Esophagus squamous epithelium (tissue), 5 donors: ENCODE measurements at regions not wholly inside any gene's neighbourhood (a gene's known extent, or its start where the extent isn't known, plus 50 kb on each side); places are given as distances from the start of the nearest gene placed in this dataset.

Experiments
- DNase-seq: peaks from one replicate; lab custom pipeline; 2025; lab: John Stamatoyannopoulos, UW
- H3K27ac ChIP-seq, 4 donors: fragments of 200-600 bp; sonication (generic); one replicate each; pipeline ENCODE4 v1.5.1; 2016 to 2019; ENCODE audit warnings: mild to moderate bottlenecking in 1 of 4
- H3K27me3 ChIP-seq, 4 donors: fragments of 200-600 bp; sonication (generic); 1 replicate in 3 of 4; 2 replicates in 1 of 4; pipeline versions ENCODE4 v1.5.1 to v1.6.0; 2017 to 2021; ENCODE audit warnings: antibody characterized with exemption in 1 of 4
- H3K36me3 ChIP-seq, 3 donors: fragments of 200-600 bp; sonication (generic); one replicate each; pipeline ENCODE4 v1.5.1; 2016 to 2019
- H3K4me1 ChIP-seq, 3 donors: fragments of 200-600 bp; sonication (generic); one replicate each; pipeline ENCODE4 v1.5.1; 2017 to 2019
- H3K4me3 ChIP-seq, 4 donors: fragments of 200-600 bp; sonication (generic); 1 replicate in 3 of 4; 2 replicates in 1 of 4; pipeline ENCODE4 v1.5.1; 2016 to 2019; ENCODE audit warnings: mild to moderate bottlenecking in 2 of 4, moderate library complexity in 1 of 4
- H3K9me3 ChIP-seq, 3 donors: fragments of 200-600 bp; sonication (generic); one replicate each; pipeline ENCODE4 v1.5.1; 2016 to 2019
- POLR2A ChIP-seq, 4 donors: fragments of 450-650 bp; IDR thresholded peaks; one replicate each; pipeline ENCODE4 v1.6.1; 2017; ENCODE audit warnings: antibody characterized with exemption in 4 of 4, mild to moderate bottlenecking in 4 of 4, moderate library complexity in 3 of 4
- WGBS, 2 donors: methylation state at CpG; one replicate each; pipeline ENCODE4 v1.1.5; 2018; 5-methylcytosine and 5-hydroxymethylcytosine counted together
- intact Hi-C: fragments of 100-400 bp; cut with DNase I; formaldehyde crosslinking; loops from one replicate; pipeline ENCODE4 v1.15.0; 2022
- TF ChIP-seq, protein P1 (sequence below), 6 experiments: fragments of 450-650 bp in 4 of 6; fragments of 200-600 bp in 2 of 6; sonication (generic) in 2 of 6; IDR thresholded peaks; one replicate each; pipeline ENCODE4 v1.5.1; 2016 to 2019; ENCODE audit warnings: antibody characterized with exemption in 6 of 6, mild to moderate bottlenecking in 4 of 6, moderate library complexity in 4 of 6
- donor health status: DM: yes; HTN: yes; CAD: no.

DNA sequence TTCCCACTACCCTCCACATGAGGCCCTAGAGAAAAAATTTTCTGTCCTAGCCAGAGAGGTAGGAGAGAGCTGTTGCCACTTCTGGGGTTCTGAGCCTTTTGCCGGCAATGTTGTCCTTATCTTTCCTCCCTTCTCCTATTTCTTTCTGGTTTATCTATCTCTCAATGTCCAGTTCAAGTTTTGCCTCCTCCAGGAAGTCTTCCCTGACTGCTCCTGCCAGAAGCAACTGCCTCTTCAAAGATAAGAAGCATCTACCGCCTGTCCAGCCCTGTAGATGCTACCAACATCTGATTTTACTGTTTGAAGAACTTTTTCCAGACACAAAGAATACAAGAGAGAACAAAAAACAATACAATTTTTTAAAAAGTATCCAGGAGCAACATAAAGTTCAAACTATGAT, 220.8 kb upstream of the KLHL29 start:
- 65 to 69% methylated on average over 2 of the region's 2 CpGs for WGBS, 2 donors
- TF ChIP-seq POLR2A (IDR thresholded peaks at IDR 0.05): no peak
- TF ChIP-seq, protein P1, sequence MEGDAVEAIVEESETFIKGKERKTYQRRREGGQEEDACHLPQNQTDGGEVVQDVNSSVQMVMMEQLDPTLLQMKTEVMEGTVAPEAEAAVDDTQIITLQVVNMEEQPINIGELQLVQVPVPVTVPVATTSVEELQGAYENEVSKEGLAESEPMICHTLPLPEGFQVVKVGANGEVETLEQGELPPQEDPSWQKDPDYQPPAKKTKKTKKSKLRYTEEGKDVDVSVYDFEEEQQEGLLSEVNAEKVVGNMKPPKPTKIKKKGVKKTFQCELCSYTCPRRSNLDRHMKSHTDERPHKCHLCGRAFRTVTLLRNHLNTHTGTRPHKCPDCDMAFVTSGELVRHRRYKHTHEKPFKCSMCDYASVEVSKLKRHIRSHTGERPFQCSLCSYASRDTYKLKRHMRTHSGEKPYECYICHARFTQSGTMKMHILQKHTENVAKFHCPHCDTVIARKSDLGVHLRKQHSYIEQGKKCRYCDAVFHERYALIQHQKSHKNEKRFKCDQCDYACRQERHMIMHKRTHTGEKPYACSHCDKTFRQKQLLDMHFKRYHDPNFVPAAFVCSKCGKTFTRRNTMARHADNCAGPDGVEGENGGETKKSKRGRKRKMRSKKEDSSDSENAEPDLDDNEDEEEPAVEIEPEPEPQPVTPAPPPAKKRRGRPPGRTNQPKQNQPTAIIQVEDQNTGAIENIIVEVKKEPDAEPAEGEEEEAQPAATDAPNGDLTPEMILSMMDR (IDR thresholded peaks at IDR 0.05): no peak
- no peaks in the 10 kb centered on the region for H3K4me1 ChIP-seq
- H3K36me3 ChIP-seq: no peaks in the 10 kb centered on the region
- intact Hi-C loops: no loop called here
- no peak for DNase-seq
- H3K9me3 ChIP-seq: no peaks in the 10 kb centered on the region
- H3K27ac ChIP-seq: no peak overlapping the region
- H3K4me3 ChIP-seq: no peak overlapping the region
- no peaks in the 10 kb centered on the region for H3K27me3 ChIP-seq

GRCh38 chr2:23169896-23170295, 215.1 kb upstream of the KLHL29 start:
- Histone ChIP-seq H3K9me3 (no peaks in the 10 kb centered on the region), H3K27me3 (no peaks in the 10 kb centered on the region), H3K36me3 (no peaks in the 10 kb centered on the region), H3K4me3 (no peak overlapping the region), H3K4me1 (no peaks in the 10 kb centered on the region), H3K27ac (no peak overlapping the region)
- TF ChIP-seq, protein P1 (IDR thresholded peaks at IDR 0.05): no peak
- TF ChIP-seq POLR2A (IDR thresholded peaks at IDR 0.05): no peak
- WGBS, 2 donors: 17 to 73% methylated on average over 1 of the region's 1 CpG
- no peak for DNase-seq
- intact Hi-C loops: no loop called here

- TF ChIP-seq POLR2A (IDR thresholded peaks at IDR 0.05): no peak
- no peak for DNase-seq
Measured at GRCh38 chr2:23171108-23171507, 213.9 kb upstream of the KLHL29 start.

DNA sequence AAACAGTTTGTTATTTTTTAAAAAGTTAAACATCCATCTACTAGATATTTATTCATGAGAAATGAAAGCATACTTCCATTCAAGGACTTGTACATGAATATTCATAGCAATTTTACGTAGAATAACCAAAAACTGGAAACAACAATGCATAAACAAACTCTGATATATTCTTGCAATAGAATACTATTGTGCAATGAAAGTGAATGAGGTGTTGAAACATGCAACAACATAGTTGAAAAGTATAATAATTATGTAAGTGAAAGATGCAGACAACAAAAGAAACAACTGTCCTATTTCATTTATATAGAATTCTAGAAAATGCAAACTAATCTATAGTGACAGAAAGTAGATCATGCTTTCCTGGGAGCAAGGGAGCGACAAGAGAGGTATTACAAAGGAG, 206.6 kb upstream of the KLHL29 start:
- H3K36me3 ChIP-seq: no peaks in the 10 kb centered on the region
- no peak overlapping the region for H3K27ac ChIP-seq
- intact Hi-C loops: no loop called here
- H3K4me3 ChIP-seq: no peak overlapping the region
- no peak for DNase-seq
- TF ChIP-seq POLR2A (IDR thresholded peaks at IDR 0.05): no peak
- TF ChIP-seq, protein P1 (IDR thresholded peaks at IDR 0.05): no peak
- no peaks in the 10 kb centered on the region for H3K27me3 ChIP-seq
- peaks cover 0 to 14% (median 0%) of the 10 kb centered on the region in 3 donors for H3K9me3 ChIP-seq
- WGBS, 2 donors: 69 to 77% methylated on average over 2 of the region's 2 CpGs
- H3K4me1 ChIP-seq: no peaks in the 10 kb centered on the region

More at GRCh38 chr2:23171108-23171507, 213.9 kb upstream of the KLHL29 start:
- Histone ChIP-seq H3K4me1 (no peaks in the 10 kb centered on the region), H3K27me3 (no peaks in the 10 kb centered on the region), H3K4me3 (no peak overlapping the region), H3K9me3 (no peaks in the 10 kb centered on the region), H3K27ac (no peak overlapping the region), H3K36me3 (no peaks in the 10 kb centered on the region)
- intact Hi-C loops: no loop called here

DNA sequence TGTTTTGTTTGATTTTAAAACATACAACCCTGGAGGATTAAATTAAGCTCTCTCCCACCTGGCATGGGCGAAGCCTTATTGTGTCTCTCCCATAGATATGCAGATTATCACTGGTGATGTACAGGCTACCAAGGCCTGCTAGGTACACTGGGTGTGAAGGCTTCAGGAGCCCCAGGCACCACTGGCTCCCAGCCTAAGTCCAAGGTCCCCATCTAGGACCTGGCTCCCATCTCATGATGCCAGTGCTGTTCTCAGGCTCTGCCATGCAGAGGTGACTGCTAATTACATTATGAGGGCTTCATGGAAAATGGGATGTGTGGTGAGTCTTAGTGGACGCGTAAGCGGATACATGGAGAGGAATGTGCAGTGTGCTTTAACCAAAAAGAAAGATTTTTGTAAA, 201.2 kb upstream of the KLHL29 start:
- Histone ChIP-seq H3K4me1 (no peaks in the 10 kb centered on the region), H3K9me3 (peaks cover 0 to 14% (median 0%) of the 10 kb centered on the region in 3 donors), H3K4me3 (no peak overlapping the region), H3K27me3 (no peaks in the 10 kb centered on the region), H3K36me3 (no peaks in the 10 kb centered on the region), H3K27ac (no peak overlapping the region)
- TF ChIP-seq, protein P1 (IDR thresholded peaks at IDR 0.05): no peak
- TF ChIP-seq POLR2A (IDR thresholded peaks at IDR 0.05): no peak
- WGBS, 2 donors: 90 to 96% methylated on average over 3 to 4 of the region's 4 CpGs
- intact Hi-C loops: no loop called here
- no peak for DNase-seq
